ENCODE measurements at regions not wholly inside any gene's neighbourhood (a gene's known extent, or its start where the extent isn't known, plus 50 kb on each side); places are given as distances from the start of the nearest gene placed in this dataset.

DNA sequence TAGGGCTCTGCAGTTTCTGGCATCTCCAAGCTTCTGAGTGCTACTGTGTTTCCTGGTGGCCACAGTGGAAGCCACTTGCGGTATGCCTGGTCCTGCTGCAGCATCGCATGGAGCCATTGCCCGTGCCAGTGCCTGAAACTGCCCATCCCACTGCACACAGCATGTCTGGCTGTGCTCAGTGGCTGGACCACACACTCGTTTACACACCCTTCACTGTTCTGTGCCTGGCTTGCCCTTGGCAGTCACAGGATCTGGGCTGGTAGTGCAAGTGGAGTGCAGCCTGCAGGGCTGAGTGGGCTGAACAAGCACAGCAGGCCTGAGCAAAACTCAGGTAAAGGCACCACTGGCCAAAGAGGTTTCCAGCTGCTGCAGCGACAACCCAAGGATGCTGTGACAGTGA is 600.0 kb downstream of the SI start:
- Histone ChIP-seq H3K27ac (no peak overlapping the region), H3K9me3 (no peaks in the 10 kb centered on the region), H3K4me1 (no peaks in the 10 kb centered on the region), H3K4me3 (no peak overlapping the region), H3K36me3 (no peaks in the 10 kb centered on the region), H3K27me3 (no peaks in the 10 kb centered on the region)
- TF ChIP-seq, protein P1, sequence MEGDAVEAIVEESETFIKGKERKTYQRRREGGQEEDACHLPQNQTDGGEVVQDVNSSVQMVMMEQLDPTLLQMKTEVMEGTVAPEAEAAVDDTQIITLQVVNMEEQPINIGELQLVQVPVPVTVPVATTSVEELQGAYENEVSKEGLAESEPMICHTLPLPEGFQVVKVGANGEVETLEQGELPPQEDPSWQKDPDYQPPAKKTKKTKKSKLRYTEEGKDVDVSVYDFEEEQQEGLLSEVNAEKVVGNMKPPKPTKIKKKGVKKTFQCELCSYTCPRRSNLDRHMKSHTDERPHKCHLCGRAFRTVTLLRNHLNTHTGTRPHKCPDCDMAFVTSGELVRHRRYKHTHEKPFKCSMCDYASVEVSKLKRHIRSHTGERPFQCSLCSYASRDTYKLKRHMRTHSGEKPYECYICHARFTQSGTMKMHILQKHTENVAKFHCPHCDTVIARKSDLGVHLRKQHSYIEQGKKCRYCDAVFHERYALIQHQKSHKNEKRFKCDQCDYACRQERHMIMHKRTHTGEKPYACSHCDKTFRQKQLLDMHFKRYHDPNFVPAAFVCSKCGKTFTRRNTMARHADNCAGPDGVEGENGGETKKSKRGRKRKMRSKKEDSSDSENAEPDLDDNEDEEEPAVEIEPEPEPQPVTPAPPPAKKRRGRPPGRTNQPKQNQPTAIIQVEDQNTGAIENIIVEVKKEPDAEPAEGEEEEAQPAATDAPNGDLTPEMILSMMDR (IDR thresholded peaks at IDR 0.05): no peak
- no peak for TF ChIP-seq POLR2AphosphoS5 (IDR thresholded peaks at IDR 0.05)
- no peak for TF ChIP-seq POLR2A (IDR thresholded peaks at IDR 0.05)
- no peak for TF ChIP-seq EP300 (IDR thresholded peaks at IDR 0.05)
- no peak for ATAC-seq
- 80% methylated on average over 1 of the region's 5 CpGs; no CpG with 5 or more reads in 1 of the 2 donors for WGBS, 2 donors (ENCODE audit: low coverage in 1 of 2)

DNA sequence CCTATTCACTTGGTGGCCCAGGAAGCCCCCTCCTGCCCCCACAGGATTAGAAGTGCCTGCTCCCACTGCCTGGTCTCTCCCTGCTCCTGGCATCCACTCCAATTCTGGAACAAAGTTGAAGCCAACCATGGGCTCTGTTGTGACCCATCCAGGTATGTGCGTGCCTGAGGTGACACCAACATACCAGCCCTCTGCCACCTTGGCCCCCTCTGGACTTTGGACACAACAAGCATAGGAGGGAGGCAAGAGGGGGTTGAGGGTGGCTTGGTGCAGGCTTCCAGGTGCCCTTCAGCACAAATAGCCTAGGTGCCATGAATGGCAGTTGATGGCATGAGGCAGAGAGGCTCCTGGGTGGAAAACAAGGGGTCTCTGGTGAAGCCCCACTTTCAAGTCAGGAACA is 600.9 kb downstream of the SI start:
- no peak overlapping the region for H3K27ac ChIP-seq
- 67% methylated on average over 1 of the region's 1 CpG; no CpG with 5 or more reads in 1 of the 2 donors for WGBS, 2 donors (ENCODE audit: low coverage in 1 of 2)
- no peaks in the 10 kb centered on the region for H3K9me3 ChIP-seq
- no peaks in the 10 kb centered on the region for H3K27me3 ChIP-seq
- no peak for ATAC-seq
- no peak overlapping the region for H3K4me3 ChIP-seq
- no peaks in the 10 kb centered on the region for H3K36me3 ChIP-seq
- TF ChIP-seq, protein P1 (IDR thresholded peaks at IDR 0.05): no peak
- TF ChIP-seq POLR2A (IDR thresholded peaks at IDR 0.05) (no peak), EP300 (IDR thresholded peaks at IDR 0.05) (no peak), POLR2AphosphoS5 (IDR thresholded peaks at IDR 0.05) (no peak)
- no peaks in the 10 kb centered on the region for H3K4me1 ChIP-seq

DNA sequence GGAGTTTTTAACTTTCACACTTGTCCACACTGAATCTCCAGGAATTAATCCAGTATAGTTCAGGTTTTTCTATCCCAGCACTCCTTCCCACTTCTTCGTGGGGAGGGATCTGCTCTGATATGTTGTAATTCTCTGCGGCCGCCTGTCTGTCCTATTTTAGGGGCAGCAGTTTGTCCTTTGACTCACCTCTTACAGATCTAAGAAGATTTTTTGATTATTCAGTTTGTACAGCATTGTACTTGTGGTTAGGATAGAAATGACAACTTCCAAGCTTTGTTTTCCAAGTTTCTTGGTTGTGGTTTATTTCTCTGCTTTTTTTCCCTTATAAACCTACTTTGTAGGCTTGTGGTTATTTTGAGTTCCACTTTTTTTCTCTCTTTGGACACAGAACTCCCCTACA is 601.7 kb downstream of the SI start:
- H3K36me3 ChIP-seq: no peaks in the 10 kb centered on the region
- no peaks in the 10 kb centered on the region for H3K27me3 ChIP-seq
- H3K27ac ChIP-seq: no peak overlapping the region
- H3K4me1 ChIP-seq: no peaks in the 10 kb centered on the region
- no peak overlapping the region for H3K4me3 ChIP-seq
- 89% methylated on average over 3 of the region's 3 CpGs; no CpG with 5 or more reads in 1 of the 2 donors for WGBS, 2 donors (ENCODE audit: low coverage in 1 of 2)
- TF ChIP-seq, protein P1 (IDR thresholded peaks at IDR 0.05): no peak
- no peak for TF ChIP-seq EP300 (IDR thresholded peaks at IDR 0.05)
- TF ChIP-seq POLR2A (IDR thresholded peaks at IDR 0.05): no peak
- TF ChIP-seq POLR2AphosphoS5 (IDR thresholded peaks at IDR 0.05): no peak
- no peaks in the 10 kb centered on the region for H3K9me3 ChIP-seq
- no peak for ATAC-seq

DNA sequence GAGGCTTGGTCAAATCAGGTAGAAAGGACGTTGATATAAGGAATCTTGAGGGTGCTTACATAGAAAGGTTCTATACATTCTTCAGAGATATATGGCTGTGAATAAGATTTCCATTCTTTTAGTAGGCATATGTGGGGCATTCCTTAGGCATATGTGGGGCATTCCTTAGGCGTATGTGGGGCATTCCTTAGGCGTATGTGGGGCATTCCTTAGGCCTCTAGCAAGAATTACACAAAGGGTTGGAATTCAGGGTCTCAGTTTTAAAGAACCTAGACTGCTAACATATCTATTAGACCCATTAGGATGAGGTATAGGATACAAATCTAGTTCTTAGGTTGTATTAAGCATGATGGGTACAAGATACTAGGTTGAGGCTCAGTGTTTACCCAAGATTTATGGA is 607.8 kb downstream of the SI start:
- H3K9me3 ChIP-seq: no peaks in the 10 kb centered on the region
- H3K4me3 ChIP-seq: no peak overlapping the region
- ATAC-seq: no peak
- no peaks in the 10 kb centered on the region for H3K27me3 ChIP-seq
- no peak overlapping the region for H3K27ac ChIP-seq
- H3K4me1 ChIP-seq: no peaks in the 10 kb centered on the region
- H3K36me3 ChIP-seq: no peaks in the 10 kb centered on the region
- WGBS, 2 donors (ENCODE audit: low coverage in 1 of 2): 83 to 85% methylated on average over 1 to 2 of the region's 3 CpGs
- TF ChIP-seq POLR2A (IDR thresholded peaks at IDR 0.05) (no peak), POLR2AphosphoS5 (IDR thresholded peaks at IDR 0.05) (no peak), EP300 (IDR thresholded peaks at IDR 0.05) (no peak)
- TF ChIP-seq, protein P1 (IDR thresholded peaks at IDR 0.05): no peak

- Histone ChIP-seq H3K27ac (no peak overlapping the region), H3K4me1 (no peaks in the 10 kb centered on the region), H3K4me3 (no peak overlapping the region), H3K9me3 (no peaks in the 10 kb centered on the region), H3K36me3 (no peaks in the 10 kb centered on the region), H3K27me3 (no peaks in the 10 kb centered on the region)
- TF ChIP-seq POLR2AphosphoS5 (IDR thresholded peaks at IDR 0.05) (no peak), EP300 (IDR thresholded peaks at IDR 0.05) (no peak), POLR2A (IDR thresholded peaks at IDR 0.05) (no peak)
- TF ChIP-seq, protein P1 (IDR thresholded peaks at IDR 0.05): no peak
- ATAC-seq: no peak
- WGBS, 2 donors (ENCODE audit: low coverage in 1 of 2): 62% methylated on average over 6 of the region's 6 CpGs
Measured at GRCh38 chr3:164468055-164468454, 610.2 kb downstream of the SI start.

All from gastroesophageal sphincter (tissue), 4 donors.